ENCODE measurements at regions not wholly inside any gene's neighbourhood (a gene's known extent, or its start where the extent isn't known, plus 50 kb on each side); places are given as distances from the start of the nearest gene placed in this dataset.

DNA sequence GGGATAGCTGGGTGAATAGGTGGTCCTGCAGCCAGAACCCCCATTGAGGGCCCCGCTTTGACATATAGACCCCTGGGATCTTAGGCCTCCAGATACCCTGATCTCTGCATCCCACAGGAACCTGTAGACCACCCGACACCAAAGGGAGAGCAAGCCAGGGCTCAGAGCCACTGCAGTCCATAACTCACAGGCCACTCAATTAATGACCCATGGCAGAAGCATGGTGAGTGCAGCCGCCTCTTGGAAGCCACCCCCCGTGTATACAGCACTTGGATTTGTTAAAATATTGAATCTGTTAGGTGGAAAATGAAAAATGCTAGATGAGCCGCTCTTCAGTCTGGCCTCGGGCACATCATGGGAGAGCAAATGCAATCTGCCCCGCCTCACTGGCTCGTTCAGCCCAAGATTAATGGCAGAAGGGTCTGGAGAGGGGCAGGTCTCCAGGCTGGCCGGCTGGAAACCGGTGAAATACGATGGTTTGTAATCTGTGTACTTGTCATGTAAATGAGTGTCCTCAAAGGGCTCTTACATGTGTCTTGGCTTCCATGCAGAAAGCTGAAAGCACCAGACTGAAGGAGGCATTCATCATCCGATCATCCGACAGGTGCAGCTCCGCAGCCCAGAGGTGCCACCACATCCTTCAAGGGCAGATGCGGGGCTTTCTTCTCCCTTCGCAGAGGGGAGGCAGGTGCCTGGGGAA, 111.3 kb downstream of the OLFM1 start:
- TF ChIP-seq GATA3 (IDR thresholded peaks at IDR 0.05; ENCODE audit: low read depth, low read length) (no peak), GATA2 (IDR thresholded peaks at IDR 0.05; ENCODE audit: low read depth, low read length) (no peak)
